IMR-90 (cell line): ENCODE measurements at regions not wholly inside any gene's neighbourhood (a gene's known extent, or its start where the extent isn't known, plus 50 kb on each side); places are given as distances from the start of the nearest gene placed in this dataset.
A peak's percentile ranks its signal among the peaks of the same experiment; 100 is the strongest.

Source experiments
- ATAC-seq: fragments of 200-7000 bp; cut with Tn5 transposase; 2 replicates; pipeline ENCODE4 v1.9.1; 2020; ENCODE audit warnings: low read depth, mild to moderate bottlenecking, moderate library complexity
- BruUV-seq: library from RNA; stranded (reverse); fragments of 400-500 nt; replicated peaks from 2 replicates; lab custom pipeline; 2021; lab: Mats Ljungman, UMichigan
- CTCF ChIA-PET: fragments of 300-600 bp; formaldehyde crosslinking; extraction: SDS; loops from one replicate; lab custom pipeline; 2021; ENCODE audit warnings: antibody characterized with exemption; lab: Yijun Ruan, JAX
- POLR2A ChIA-PET: fragments of 300-600 bp; sonication (Branson Sonifier 250); formaldehyde crosslinking; loops from one replicate; lab custom pipeline; 2022; ENCODE audit warnings: antibody characterized with exemption; ENCODE audit not compliant: unreplicated experiment; lab: Charles Lee
- DNase-seq: peaks from one replicate; pipeline ENCODE4 v3.0.0; 2013
- H2AFZ ChIP-seq: replicated peaks from 2 replicates; pipeline ENCODE3; 2013; ENCODE audit warnings: low read length, mild to moderate bottlenecking; ENCODE audit not compliant: poor library complexity
- H2AK5ac ChIP-seq: 2 replicates; pipeline ENCODE4 v1.6.1; 2013; ENCODE audit warnings: low read depth, low read length, inconsistent platforms
- H2AK9ac ChIP-seq: replicated peaks from 2 replicates; pipeline ENCODE3; 2013; ENCODE audit warnings: mild to moderate bottlenecking, low read depth, low read length, moderate library complexity; ENCODE audit not compliant: poor library complexity
- H2BK120ac ChIP-seq: 2 replicates; pipeline ENCODE4 v1.6.1; 2013; ENCODE audit warnings: low read depth, low read length, inconsistent platforms
- H2BK15ac ChIP-seq: 3 replicates; pipeline ENCODE4 v1.6.1; 2013; ENCODE audit warnings: low read depth, low read length, inconsistent platforms
- H2BK20ac ChIP-seq: 2 replicates; pipeline ENCODE4 v1.6.1; 2013; ENCODE audit warnings: low read depth, mild to moderate bottlenecking, inconsistent platforms, low read length, moderate library complexity
- H2BK5ac ChIP-seq: 2 replicates; pipeline ENCODE4 v1.6.1; 2013; ENCODE audit warnings: mild to moderate bottlenecking, low read depth, low read length, inconsistent platforms; ENCODE audit not compliant: poor library complexity, severe bottlenecking
- H3K14ac ChIP-seq: replicated peaks from 2 replicates; pipeline ENCODE4 v1.6.1; 2013; ENCODE audit warnings: low read depth, low read length, inconsistent platforms
- H3K18ac ChIP-seq: 2 replicates; pipeline ENCODE4 v1.6.1; 2013; ENCODE audit warnings: low read depth, low read length, control low read depth
- H3K23ac ChIP-seq: 2 replicates; pipeline ENCODE4 v1.6.1; 2013; ENCODE audit warnings: low read depth, low read length, inconsistent platforms
- H3K27ac ChIP-seq: 2 replicates; pipeline ENCODE4 v1.5.1; 2013; ENCODE audit warnings: mild to moderate bottlenecking, control low read depth, low read length; ENCODE audit not compliant: insufficient read depth
- H3K27me3 ChIP-seq: 2 replicates; pipeline ENCODE4 v1.6.1; 2013; ENCODE audit warnings: low read length; ENCODE audit not compliant: control insufficient read depth, insufficient read depth
- H3K36me3 ChIP-seq: 2 replicates; pipeline ENCODE4 v1.6.1; 2013; ENCODE audit warnings: low read length, mixed read lengths; ENCODE audit not compliant: control insufficient read depth, insufficient read depth
- H3K4ac ChIP-seq: 2 replicates; pipeline ENCODE4 v1.6.1; 2013; ENCODE audit warnings: low read depth, low read length, inconsistent platforms
- H3K4me1 ChIP-seq: 2 replicates; pipeline ENCODE4 v1.6.1; 2013; ENCODE audit warnings: low read length, mixed read lengths; ENCODE audit not compliant: control insufficient read depth, insufficient read depth
- H3K4me2 ChIP-seq: 2 replicates; pipeline ENCODE4 v1.6.1; 2013; ENCODE audit warnings: low read depth, mild to moderate bottlenecking, control low read depth, low read length, moderate library complexity
- H3K4me3 ChIP-seq: 2 replicates; pipeline ENCODE4 v1.5.1; 2013; ENCODE audit warnings: low read depth, mild to moderate bottlenecking, control low read depth, low read length, moderate library complexity; ENCODE audit not compliant: insufficient read depth
- H3K56ac ChIP-seq: 2 replicates; pipeline ENCODE4 v1.6.1; 2013; ENCODE audit warnings: low read length, inconsistent platforms; ENCODE audit not compliant: insufficient read depth; ENCODE audit errors: extremely low read depth
- H3K79me1 ChIP-seq, 2 experiments: 2 replicates each; pipeline ENCODE4 v1.6.1; 2013; ENCODE audit warnings: low read length in 2 of 2, inconsistent platforms in 1 of 2, low read depth in 1 of 2
- H3K9ac ChIP-seq: 2 replicates; pipeline ENCODE4 v1.6.1; 2013; ENCODE audit warnings: low read depth, low read length, control low read depth
- H3K9me1 ChIP-seq: 2 replicates; pipeline ENCODE4 v1.6.1; 2013; ENCODE audit warnings: low read length, inconsistent platforms; ENCODE audit not compliant: insufficient read depth
- H3K9me3 ChIP-seq: 2 replicates; pipeline ENCODE4 v1.6.1; 2013; ENCODE audit warnings: low read length; ENCODE audit not compliant: control insufficient read depth, insufficient read depth
- H4K20me1 ChIP-seq: 2 replicates; pipeline ENCODE4 v1.6.1; 2013; ENCODE audit warnings: low read length, inconsistent platforms; ENCODE audit not compliant: insufficient read depth
- H4K5ac ChIP-seq: 2 replicates; pipeline ENCODE4 v1.6.1; 2013; ENCODE audit warnings: mild to moderate bottlenecking, low read depth, low read length, control low read depth
- H4K8ac ChIP-seq, 2 experiments: 2 replicates each; pipeline ENCODE4 v1.6.1; 2013; ENCODE audit warnings: low read depth in 2 of 2, low read length in 2 of 2, control low read depth in 1 of 2, inconsistent platforms in 1 of 2
- H4K91ac ChIP-seq: 2 replicates; pipeline ENCODE4 v1.6.1; 2013; ENCODE audit warnings: low read depth, low read length, inconsistent platforms; ENCODE audit not compliant: insufficient read depth
- BHLHE40 ChIP-seq: fragments of 150-350 bp; IDR thresholded peaks from 2 replicates; pipeline ENCODE4 v1.6.1; 2016; ENCODE audit warnings: mild to moderate bottlenecking, low read depth, low read length
- CEBPB ChIP-seq: IDR thresholded peaks from 2 replicates; pipeline ENCODE4 v1.6.1; 2012; ENCODE audit warnings: low read depth, low read length, improper control_type of control experiment
- CHD1 ChIP-seq: IDR thresholded peaks from 2 replicates; pipeline ENCODE4 v1.6.1; 2012; ENCODE audit warnings: low read depth, low read length, improper control_type of control experiment
- CTCF ChIP-seq: conservative IDR thresholded peaks from 2 replicates; pipeline ENCODE4 v1.5.1; 2012; ENCODE audit warnings: mild to moderate bottlenecking, low read depth, low read length, improper control_type of control experiment
- ELK1 ChIP-seq: fragments of 150-350 bp; IDR thresholded peaks from 2 replicates; pipeline ENCODE4 v1.6.1; 2016; ENCODE audit warnings: low read depth, mild to moderate bottlenecking, low read length, moderate library complexity, borderline replicate concordance
- FOS ChIP-seq: fragments of 150-350 bp; IDR thresholded peaks from 2 replicates; pipeline ENCODE4 v1.6.1; 2016; ENCODE audit warnings: low read depth, low read length
- MAFK ChIP-seq: IDR thresholded peaks from 2 replicates; pipeline ENCODE4 v1.6.1; 2012; ENCODE audit warnings: low read depth, low read length, improper control_type of control experiment
- MAZ ChIP-seq: IDR thresholded peaks from 2 replicates; pipeline ENCODE4 v1.6.1; 2012; ENCODE audit warnings: low read depth, mild to moderate bottlenecking, low read length, improper control_type of control experiment, moderate library complexity, borderline replicate concordance
- MXI1 ChIP-seq: IDR thresholded peaks from 2 replicates; pipeline ENCODE4 v1.6.1; 2012; ENCODE audit warnings: low read depth, mild to moderate bottlenecking, low read length, moderate library complexity, borderline replicate concordance
- NFE2L2 ChIP-seq: fragments of 150-350 bp; IDR thresholded peaks from 2 replicates; pipeline ENCODE4 v1.6.1; 2016; ENCODE audit warnings: low read depth, mild to moderate bottlenecking, low read length
- POLR2A ChIP-seq: IDR thresholded peaks from 2 replicates; pipeline ENCODE4 v1.6.1; 2012; ENCODE audit warnings: mild to moderate bottlenecking, low read depth, low read length
- RAD21 ChIP-seq: IDR thresholded peaks from 2 replicates; pipeline ENCODE4 v1.6.1; 2012; ENCODE audit warnings: low read length, improper control_type of control experiment
- RCOR1 ChIP-seq: IDR thresholded peaks from 2 replicates; pipeline ENCODE4 v1.6.1; 2012; ENCODE audit warnings: mild to moderate bottlenecking, low read length, improper control_type of control experiment; ENCODE audit not compliant: insufficient replicate concordance
- RFX5 ChIP-seq: IDR thresholded peaks from 2 replicates; pipeline ENCODE4 v1.8.0; 2012; ENCODE audit warnings: low read depth, mild to moderate bottlenecking, low read length, moderate library complexity
- SMC3 ChIP-seq: fragments of 150-350 bp; IDR thresholded peaks from 2 replicates; pipeline ENCODE4 v1.6.1; 2016; ENCODE audit warnings: low read depth, mild to moderate bottlenecking, antibody characterized with exemption, low read length, moderate library complexity
- USF2 ChIP-seq: fragments of 150-350 bp; IDR thresholded peaks from 2 replicates; pipeline ENCODE4 v1.6.1; 2017; ENCODE audit warnings: mild to moderate bottlenecking, antibody characterized with exemption, low read length, low read depth
- WGBS, 2 experiments: methylation state at CpG; one replicate each; pipeline versions ENCODE4 v1.1.5 to v1.1.7; 2013; ENCODE audit warnings: missing lambda C conversion rate in 2 of 2; ENCODE audit not compliant: insufficient read length in 1 of 2; ENCODE audit errors: extremely low coverage in 2 of 2; 5-methylcytosine and 5-hydroxymethylcytosine counted together
- dilution Hi-C: fragments of 300-500 bp; cut with HindIII; formaldehyde crosslinking; loops from one replicate; pipeline ENCODE4 v1.14.3; 2018; ENCODE audit warnings: low sequenced_read_pairs; ENCODE audit not compliant: unreplicated experiment
- in situ Hi-C: fragments of 300-500 bp; cut with MboI; formaldehyde crosslinking; loops from 3 replicates; pipeline ENCODE4 v1.14.3; 2019; ENCODE audit warnings: low sequenced_read_pairs, inconsistent platforms, mixed read lengths
- intact Hi-C: fragments of 100-400 bp; cut with micrococcal nuclease; formaldehyde crosslinking; loops from 2 replicates; pipeline ENCODE4 v1.10.0; 2022

GRCh38 chr20:24098886-24099285 lies 110.3 kb upstream of the GGTLC1 start:
- TF ChIP-seq USF2 = no peak
- TF ChIP-seq MAZ = no peak
- TF ChIP-seq FOS = no peak
- no peak for TF ChIP-seq RFX5
- TF ChIP-seq CTCF = no peak
- TF ChIP-seq MXI1 = no peak
- TF ChIP-seq POLR2A = no peak
- TF ChIP-seq ELK1 = no peak
- no peak for TF ChIP-seq MAFK
- no peak for TF ChIP-seq NFE2L2
- no peak for TF ChIP-seq RAD21
- no peak for TF ChIP-seq RCOR1
- TF ChIP-seq CHD1 = no peak
- TF ChIP-seq SMC3 = no peak
- TF ChIP-seq CEBPB = no peak
- no peak for TF ChIP-seq BHLHE40
- Histone ChIP-seq H2AK5ac (no peak overlapping the region), H3K9me1 (no peaks in the 10 kb centered on the region), H4K8ac (no peak overlapping the region), H3K23ac (no peak overlapping the region), H4K5ac (no peak overlapping the region), H3K36me3 (no peaks in the 10 kb centered on the region), H3K27ac (no peak overlapping the region), H2BK15ac (no peak overlapping the region), H3K18ac (no peak overlapping the region), H3K79me1 (no peaks in the 10 kb centered on the region), H2BK20ac (no peak overlapping the region), H4K91ac (no peak overlapping the region), H2BK120ac (no peak overlapping the region), H3K27me3 (no peaks in the 10 kb centered on the region), H2BK5ac (no peak overlapping the region), H3K9ac (no peak overlapping the region), H3K9me3 (no peaks in the 10 kb centered on the region), H2AFZ (no peak overlapping the region), H3K4me2 (no peak overlapping the region), H4K20me1 (no peaks in the 10 kb centered on the region), H3K56ac (no peak overlapping the region), H3K4me1 (no peaks in the 10 kb centered on the region), H3K4me3 (no peak overlapping the region), H3K14ac (no peak overlapping the region), H2AK9ac (no peak overlapping the region), H3K4ac (no peak overlapping the region)
- dilution Hi-C loops = no loop called here
- ATAC-seq (no peak), DNase-seq (peak; percentile 17)
- CTCF ChIA-PET = no interaction called here
- intact Hi-C loops = no loop called here
- BruUV-seq = no TSS peak
- no CpG with 5 or more reads among the region's 3 CpGs for WGBS, 2 experiments
- POLR2A ChIA-PET = no interaction called here
- in situ Hi-C loops = no loop called here
